ENCODE measurements at regions not wholly inside any gene's neighbourhood (a gene's known extent, or its start where the extent isn't known, plus 50 kb on each side); places are given as distances from the start of the nearest gene placed in this dataset.

- Histone ChIP-seq H3K36me3 (no peaks in the 10 kb centered on the region), H3K4me1 (no peaks in the 10 kb centered on the region), H3K9me3 (no peaks in the 10 kb centered on the region), H3K27me3 (no peaks in the 10 kb centered on the region), H3K27ac (replicated peaks in 1 of 4) (no peak overlapping the region), H3K4me3 (no peak overlapping the region)
- no peak for DNase-seq (ENCODE audit: extremely low spot score)
- 100% methylated on average over 1 of the region's 1 CpG for WGBS
- intact Hi-C loops (cut with DNase I): no loop called here
- no peak for TF ChIP-seq CTCF (IDR thresholded peaks at IDR 0.05)
- no peak for TF ChIP-seq POLR2A (IDR thresholded peaks at IDR 0.05; ENCODE audit: low read depth)
- TF ChIP-seq POLR2AphosphoS5 (IDR thresholded peaks at IDR 0.05): no peak
- no peak for TF ChIP-seq EP300 (IDR thresholded peaks at IDR 0.05)
These were observed 133.9 kb upstream of the ANKRD55 start for GRCh38 chr5:56366986-56367385.

DNA sequence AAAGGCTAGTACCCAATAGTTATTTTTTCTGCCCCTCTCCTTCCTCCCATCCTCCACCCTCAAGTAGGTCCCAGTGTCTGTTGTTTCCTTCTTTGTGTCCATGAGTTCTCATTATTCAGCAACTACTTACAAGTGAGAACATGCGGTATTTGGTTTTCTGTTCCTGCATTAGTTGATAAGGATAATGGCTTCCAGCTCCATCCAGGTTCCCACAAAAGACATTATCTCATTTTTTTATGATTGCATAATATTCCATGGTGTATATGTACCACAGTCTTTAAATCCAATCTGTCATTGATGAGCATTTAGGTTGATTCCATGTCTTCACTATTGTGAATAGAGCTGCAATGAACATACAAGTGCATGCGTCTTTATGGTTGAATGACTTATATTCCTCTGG is 128.3 kb upstream of the ANKRD55 start:
- H3K27me3 ChIP-seq: no peaks in the 10 kb centered on the region
- intact Hi-C loops (cut with DNase I): no loop called here
- no peak overlapping the region for H3K4me3 ChIP-seq
- DNase-seq (ENCODE audit: extremely low spot score): no peak
- H3K27ac ChIP-seq (replicated peaks in 1 of 4): no peak overlapping the region
- WGBS: 90% methylated on average over 2 of the region's 2 CpGs
- H3K9me3 ChIP-seq: no peaks in the 10 kb centered on the region
- no peaks in the 10 kb centered on the region for H3K36me3 ChIP-seq
- TF ChIP-seq EP300 (IDR thresholded peaks at IDR 0.05) (no peak), POLR2A (IDR thresholded peaks at IDR 0.05; ENCODE audit: low read depth) (no peak), POLR2AphosphoS5 (IDR thresholded peaks at IDR 0.05) (no peak), CTCF (IDR thresholded peaks at IDR 0.05) (no peak)
- H3K4me1 ChIP-seq: peaks cover 9 to 22% (median 16%) of the 10 kb centered on the region in 4 donors

DNA sequence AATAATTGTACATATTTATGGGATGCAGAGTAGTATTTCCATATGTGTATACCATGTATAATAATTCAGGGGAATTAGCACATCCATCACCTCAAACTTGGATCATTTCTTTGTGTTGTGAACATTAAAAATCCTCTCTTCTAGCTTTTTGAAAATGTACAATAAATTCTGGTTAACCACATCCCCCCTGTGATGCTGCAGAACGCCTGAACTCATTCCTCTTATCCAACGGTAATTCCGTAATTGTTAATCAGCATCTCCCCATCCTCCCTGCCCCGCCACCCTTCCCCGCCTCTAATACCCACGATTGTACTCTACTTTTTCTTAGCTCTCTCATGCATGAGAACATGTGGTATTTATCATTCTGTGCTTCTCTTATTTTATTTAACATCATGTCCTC is 127.7 kb upstream of the ANKRD55 start:
- DNase-seq (ENCODE audit: extremely low spot score): no peak
- H3K4me3 ChIP-seq: no peak overlapping the region
- intact Hi-C loops (cut with DNase I): no loop called here
- WGBS: 72% methylated on average over 6 of the region's 6 CpGs
- H3K36me3 ChIP-seq: no peaks in the 10 kb centered on the region
- no peaks in the 10 kb centered on the region for H3K9me3 ChIP-seq
- TF ChIP-seq EP300 (IDR thresholded peaks at IDR 0.05) (no peak), POLR2AphosphoS5 (IDR thresholded peaks at IDR 0.05) (no peak), POLR2A (IDR thresholded peaks at IDR 0.05; ENCODE audit: low read depth) (no peak), CTCF (IDR thresholded peaks at IDR 0.05) (no peak)
- no peak overlapping the region for H3K27ac ChIP-seq (replicated peaks in 1 of 4)
- H3K27me3 ChIP-seq: no peaks in the 10 kb centered on the region
- peaks cover 9 to 22% (median 16%) of the 10 kb centered on the region in 4 donors for H3K4me1 ChIP-seq

- TF ChIP-seq EP300 (IDR thresholded peaks at IDR 0.05) (no peak), CTCF (IDR thresholded peaks at IDR 0.05) (no peak), POLR2A (IDR thresholded peaks at IDR 0.05; ENCODE audit: low read depth) (no peak), POLR2AphosphoS5 (IDR thresholded peaks at IDR 0.05) (no peak)
- no peaks in the 10 kb centered on the region for H3K9me3 ChIP-seq
- DNase-seq (ENCODE audit: extremely low spot score): no peak
- 82% methylated on average over 7 of the region's 7 CpGs for WGBS
- H3K4me3 ChIP-seq: no peak overlapping the region
- H3K4me1 ChIP-seq: peaks cover 9 to 22% (median 16%) of the 10 kb centered on the region in 4 donors
- intact Hi-C loops (cut with DNase I): no loop called here
- no peaks in the 10 kb centered on the region for H3K36me3 ChIP-seq
- no peaks in the 10 kb centered on the region for H3K27me3 ChIP-seq
- H3K27ac ChIP-seq (replicated peaks in 1 of 4): no peak overlapping the region
These were observed 126.9 kb upstream of the ANKRD55 start for GRCh38 chr5:56359809-56360685.
